Right lobe of liver (tissue), 6 donors: ENCODE measurements at regions not wholly inside any gene's neighbourhood (a gene's known extent, or its start where the extent isn't known, plus 50 kb on each side); places are given as distances from the start of the nearest gene placed in this dataset.
A peak's percentile ranks its signal among the peaks of the same experiment; 100 is the strongest.

ENCODE experiments used
- ATAC-seq, 4 donors: fragments of 200-7000 bp; cut with Tn5 transposase; one replicate each; pipeline ENCODE4 v1.9.1; 2020; ENCODE audit warnings: mild to moderate bottlenecking in 4 of 4, moderate library complexity in 4 of 4
- DNase-seq, 3 donors: peaks; one replicate each; pipeline ENCODE4 v3.0.0-alpha.2; 2020
- H3K27ac ChIP-seq, 3 donors: fragments of 200-600 bp; one replicate each; pipeline ENCODE4 v1.8.0; 2022
- H3K27me3 ChIP-seq, 2 donors: fragments of 200-600 bp; one replicate each; pipeline ENCODE4 v1.8.0; 2022
- H3K36me3 ChIP-seq, 4 donors: fragments of 200-600 bp; sonication (generic) in 1 of 4; one replicate each; pipeline versions ENCODE4 v1.5.1 to v1.8.0; 2017 to 2022; ENCODE audit warnings: control low read depth in 1 of 4
- H3K4me1 ChIP-seq, 4 donors: fragments of 200-600 bp; sonication (generic) in 1 of 4; one replicate each; pipeline versions ENCODE4 v1.5.1 to v1.8.0; 2017 to 2022; ENCODE audit warnings: control low read depth in 1 of 4
- H3K4me3 ChIP-seq, 3 donors: fragments of 200-600 bp; one replicate each; pipeline ENCODE4 v1.8.0; 2022
- H3K9me3 ChIP-seq, 4 donors: fragments of 200-600 bp; sonication (generic) in 1 of 4; one replicate each; pipeline versions ENCODE4 v1.5.1 to v1.8.0; 2017 to 2022; ENCODE audit warnings: control low read depth in 1 of 4
- POLR2A ChIP-seq: fragments of 450-650 bp; IDR thresholded peaks from one replicate; pipeline ENCODE4 v1.6.1; 2017; ENCODE audit warnings: antibody characterized with exemption, mild to moderate bottlenecking
- WGBS: methylation state at CpG from one replicate; pipeline ENCODE4 v1.1.6; 2018; ENCODE audit warnings: low coverage, low lambda C conversion rate; ENCODE audit not compliant: insufficient coverage; ENCODE audit errors: missing lambda C conversion rate; 5-methylcytosine and 5-hydroxymethylcytosine counted together
- intact Hi-C, 2 donors: fragments of 100-400 bp; cut with DNase I; formaldehyde crosslinking; loops; one replicate each; pipeline versions ENCODE4 v1.11.2 to v1.14.1; 2022
- TF ChIP-seq, protein P1 (sequence below), 4 donors: fragments of 200-600 bp in 3 of 4; fragments of 450-650 bp in 1 of 4; IDR thresholded peaks; one replicate each; pipeline versions ENCODE4 v1.5.1 to v1.8.0; 2016 to 2022; ENCODE audit warnings: antibody characterized with exemption in 4 of 4, mild to moderate bottlenecking in 2 of 4
- donor health status: DM: no; HTN: yes; CAD: no.
- donor health status: DM: no; HTN: no; CAD: no.
- donor health status: DM: no; HTN: no; CAD: no.
- donor health status: DM: no; HTN: yes; CAD: no.
- donor health status: DM: no; HTN: yes; CAD: no.

DNA sequence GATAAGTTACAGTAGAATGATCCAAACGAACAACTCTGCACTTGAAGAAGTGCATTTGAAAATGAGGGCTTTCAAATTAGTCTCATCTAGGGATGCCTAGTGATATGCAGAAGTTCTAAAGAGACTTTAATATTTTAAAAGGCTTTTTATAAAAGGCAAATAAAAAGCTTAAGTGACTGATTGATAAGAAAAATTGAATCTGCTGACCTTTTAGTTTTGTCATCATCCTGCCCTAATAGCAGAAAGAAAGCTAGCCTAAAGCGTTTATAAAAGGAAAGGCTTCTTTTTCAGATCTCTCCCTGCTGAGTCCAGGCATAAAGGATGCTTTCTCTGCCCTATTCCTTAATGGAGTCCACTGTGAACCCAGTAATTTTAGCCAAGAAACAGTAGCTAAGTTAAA, 72.7 kb upstream of the ALDH1L1 start:
- Histone ChIP-seq H3K27ac (no peak overlapping the region), H3K4me3 (no peak overlapping the region), H3K27me3 (no peaks in the 10 kb centered on the region), H3K4me1 (no peaks in the 10 kb centered on the region), H3K36me3 (no peaks in the 10 kb centered on the region), H3K9me3 (no peaks in the 10 kb centered on the region)
- intact Hi-C loops = loop anchor here in 1 of 2 donors (10.0 kb wide), 1 partner anchor 142 kb away; the partner anchor contains the start of gene CFAP100
- TF ChIP-seq POLR2A = no peak
- TF ChIP-seq, protein P1, sequence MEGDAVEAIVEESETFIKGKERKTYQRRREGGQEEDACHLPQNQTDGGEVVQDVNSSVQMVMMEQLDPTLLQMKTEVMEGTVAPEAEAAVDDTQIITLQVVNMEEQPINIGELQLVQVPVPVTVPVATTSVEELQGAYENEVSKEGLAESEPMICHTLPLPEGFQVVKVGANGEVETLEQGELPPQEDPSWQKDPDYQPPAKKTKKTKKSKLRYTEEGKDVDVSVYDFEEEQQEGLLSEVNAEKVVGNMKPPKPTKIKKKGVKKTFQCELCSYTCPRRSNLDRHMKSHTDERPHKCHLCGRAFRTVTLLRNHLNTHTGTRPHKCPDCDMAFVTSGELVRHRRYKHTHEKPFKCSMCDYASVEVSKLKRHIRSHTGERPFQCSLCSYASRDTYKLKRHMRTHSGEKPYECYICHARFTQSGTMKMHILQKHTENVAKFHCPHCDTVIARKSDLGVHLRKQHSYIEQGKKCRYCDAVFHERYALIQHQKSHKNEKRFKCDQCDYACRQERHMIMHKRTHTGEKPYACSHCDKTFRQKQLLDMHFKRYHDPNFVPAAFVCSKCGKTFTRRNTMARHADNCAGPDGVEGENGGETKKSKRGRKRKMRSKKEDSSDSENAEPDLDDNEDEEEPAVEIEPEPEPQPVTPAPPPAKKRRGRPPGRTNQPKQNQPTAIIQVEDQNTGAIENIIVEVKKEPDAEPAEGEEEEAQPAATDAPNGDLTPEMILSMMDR (IDR thresholded peaks at IDR 0.05) = no peak
- 72% methylated on average over 2 of the region's 2 CpGs for WGBS
- no peak for DNase-seq
- no peak for ATAC-seq

DNA sequence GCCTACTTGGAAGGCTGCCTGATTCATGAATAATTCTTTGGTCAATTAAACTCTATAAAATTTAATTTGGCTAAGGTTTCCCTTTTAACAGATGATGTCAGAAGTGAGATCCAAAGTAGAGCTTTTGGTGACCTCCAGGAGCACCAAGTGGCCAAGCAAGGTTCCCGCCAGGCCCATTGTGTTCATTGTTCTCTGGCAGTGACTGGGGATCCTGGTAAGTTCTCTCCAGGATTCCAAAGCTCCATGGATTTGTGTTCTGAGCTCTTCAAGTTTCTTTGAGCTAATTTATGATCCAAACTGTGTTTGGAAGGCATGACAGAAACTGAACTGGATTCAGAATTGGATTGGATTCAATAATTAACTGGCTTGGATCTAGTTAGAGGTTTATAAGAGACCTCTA, 72.0 kb upstream of the ALDH1L1 start:
- no peak overlapping the region for H3K27ac ChIP-seq
- no peak for TF ChIP-seq POLR2A
- TF ChIP-seq, protein P1 (IDR thresholded peaks at IDR 0.05) = no peak
- H3K4me1 ChIP-seq = no peaks in the 10 kb centered on the region
- ATAC-seq (no peak), DNase-seq (no peak)
- H3K36me3 ChIP-seq = no peaks in the 10 kb centered on the region
- H3K27me3 ChIP-seq = no peaks in the 10 kb centered on the region
- 89% methylated on average over 1 of the region's 1 CpG for WGBS
- intact Hi-C loops = loop anchor here in 1 of 2 donors (10.0 kb wide), 1 partner anchor 142 kb away; the partner anchor contains the start of gene CFAP100
- H3K4me3 ChIP-seq = no peak overlapping the region
- H3K9me3 ChIP-seq = no peaks in the 10 kb centered on the region

DNA sequence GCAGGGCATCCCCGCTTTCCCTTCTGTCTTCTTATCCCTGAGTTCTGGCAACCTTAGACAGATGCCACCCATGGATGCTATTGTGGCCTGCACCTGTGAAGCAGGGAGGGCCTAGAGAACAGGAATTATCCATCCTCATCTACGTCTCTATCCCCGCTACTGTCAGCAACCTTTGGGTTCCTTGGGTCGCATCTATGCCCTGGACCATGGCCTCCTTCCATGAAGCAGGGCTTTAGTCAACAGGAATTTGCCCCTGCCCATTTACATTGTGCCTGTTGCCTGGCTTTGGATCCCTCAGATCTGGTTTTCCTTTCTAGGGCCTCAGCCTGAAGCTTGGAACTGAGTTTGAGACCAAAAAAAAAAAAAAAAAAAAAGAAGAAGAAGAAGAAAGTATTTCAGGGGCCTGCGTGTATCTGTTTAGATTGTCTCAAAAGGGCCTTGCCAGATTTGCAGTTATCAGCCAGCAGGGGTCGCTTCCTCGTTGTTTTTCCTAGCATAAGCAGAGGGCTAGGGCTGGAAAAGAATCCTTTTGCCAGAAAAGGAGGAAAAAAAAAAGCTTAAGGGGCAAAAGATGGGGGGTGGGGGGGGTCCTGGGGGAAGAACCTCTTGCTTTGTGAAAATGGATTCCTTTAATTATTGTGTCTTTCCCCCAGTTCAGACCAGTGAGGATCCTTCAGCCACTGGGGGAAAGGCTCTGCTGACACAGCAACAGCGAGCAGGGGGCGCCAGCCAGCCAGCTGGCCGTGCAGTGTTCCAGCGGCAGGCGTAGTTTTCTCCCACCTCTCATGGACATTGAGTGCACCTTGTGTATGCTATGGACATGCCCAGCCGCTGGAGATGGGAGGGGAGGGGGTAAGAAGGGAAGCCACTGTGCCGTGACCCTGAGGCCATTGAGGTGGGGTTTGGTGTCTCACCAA, 65.7 kb upstream of the ALDH1L1 start:
- intact Hi-C loops = no loop called here
- Histone ChIP-seq H3K9me3 (no peaks in the 10 kb centered on the region), H3K36me3 (no peaks in the 10 kb centered on the region), H3K27ac (no peak overlapping the region), H3K4me3 (no peak overlapping the region), H3K4me1 (no peaks in the 10 kb centered on the region), H3K27me3 (no peaks in the 10 kb centered on the region)
- ATAC-seq (peak; percentile 86 to 92 (median 90)), DNase-seq (peak in 1 of 3 donors; percentile 66)
- TF ChIP-seq, protein P1 (IDR thresholded peaks at IDR 0.05) = peak; percentile 44 to 62 (median 56)
- TF ChIP-seq POLR2A = no peak
- WGBS = 25% methylated on average over 11 of the region's 14 CpGs
